H1 (cell line): ENCODE measurements at regions not wholly inside any gene's neighbourhood (a gene's known extent, or its start where the extent isn't known, plus 50 kb on each side); places are given as distances from the start of the nearest gene placed in this dataset.

ENCODE experiments used
- ASH2L ChIP-seq: fragments of 200-600, 300-600 bp; sonication (generic); IDR thresholded peaks from one replicate; pipeline ENCODE4 v1.7.1; 2017; ENCODE audit warnings: low read length
- CEBPB ChIP-seq: IDR thresholded peaks from 2 replicates; pipeline ENCODE4 v1.6.1; 2012; ENCODE audit warnings: low read depth, low read length
- CREB1 ChIP-seq: IDR thresholded peaks from 2 replicates; pipeline ENCODE4 v1.6.1; 2012; ENCODE audit warnings: inconsistent platforms
- CTCF ChIP-seq, 3 experiments: IDR thresholded peaks; 1 replicate in 2 of 3; 2 replicates in 1 of 3; pipeline versions ENCODE4 v1.5.1 to v1.6.1; 2011; ENCODE audit warnings: low read length in 3 of 3, mild to moderate bottlenecking in 3 of 3, inconsistent platforms in 2 of 3, low read depth in 1 of 3, moderate library complexity in 1 of 3; ENCODE audit not compliant: insufficient read depth in 1 of 3; ENCODE audit errors: control extremely low read depth in 1 of 3
- RXRA ChIP-seq: IDR thresholded peaks from 2 replicates; pipeline ENCODE4 v1.6.1; 2011; ENCODE audit warnings: low read depth, mild to moderate bottlenecking, low read length, moderate library complexity; ENCODE audit not compliant: insufficient read depth
- SIN3A ChIP-seq, 2 experiments: IDR thresholded peaks in 1 of 2; conservative IDR thresholded peaks in 1 of 2; 2 replicates each; pipeline ENCODE4 v1.6.1; 2011 to 2012; ENCODE audit warnings: low read length in 2 of 2, improper control_type of control experiment in 1 of 2, low read depth in 1 of 2, mild to moderate bottlenecking in 1 of 2
- TF ChIP-seq, protein P1 (sequence below): IDR thresholded peaks from 2 replicates; pipeline ENCODE4 v1.6.1; 2012; ENCODE audit warnings: inconsistent platforms

- TF ChIP-seq, protein P1, sequence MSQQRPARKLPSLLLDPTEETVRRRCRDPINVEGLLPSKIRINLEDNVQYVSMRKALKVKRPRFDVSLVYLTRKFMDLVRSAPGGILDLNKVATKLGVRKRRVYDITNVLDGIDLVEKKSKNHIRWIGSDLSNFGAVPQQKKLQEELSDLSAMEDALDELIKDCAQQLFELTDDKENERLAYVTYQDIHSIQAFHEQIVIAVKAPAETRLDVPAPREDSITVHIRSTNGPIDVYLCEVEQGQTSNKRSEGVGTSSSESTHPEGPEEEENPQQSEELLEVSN, result no peak
- TF ChIP-seq CTCF (IDR thresholded peaks at IDR 0.05; ENCODE audit: control extremely low read depth in 1 of 3, insufficient read depth in 1 of 3, low read depth in 1 of 3, low read length in 3 of 3) (no peak), CEBPB (no peak), CREB1 (no peak), RXRA (no peak), SIN3A (conservative IDR thresholded peaks at IDR 0.05 in 1 of 2, IDR thresholded peaks at IDR 0.05 in 1 of 2; ENCODE audit: low read depth in 1 of 2, low read length in 2 of 2) (no peak), ASH2L (no peak)
Observed at GRCh38 chr10:30207485-30208052, 141.5 kb downstream of the MTPAP start (continued).
